ENCODE measurements at regions not wholly inside any gene's neighbourhood (a gene's known extent, or its start where the extent isn't known, plus 50 kb on each side); places are given as distances from the start of the nearest gene placed in this dataset.

DNA sequence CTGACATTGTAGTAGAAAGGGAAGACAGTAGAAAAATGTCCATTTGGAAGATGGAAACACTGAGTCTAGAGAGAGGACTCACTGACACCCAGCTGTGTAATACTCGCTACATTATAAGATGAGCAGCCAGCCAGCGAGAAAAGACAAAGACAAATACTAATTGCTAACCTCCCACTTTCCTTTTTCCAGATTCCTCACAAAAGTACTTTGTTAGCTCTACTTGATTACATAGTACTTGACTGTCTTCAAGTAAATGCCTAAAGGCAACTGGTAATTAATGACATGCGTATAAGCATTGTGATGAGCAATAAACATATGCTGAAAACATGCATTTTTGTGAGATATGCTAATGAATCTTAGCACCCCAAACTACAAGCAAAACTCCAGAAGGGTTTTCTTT is 363.1 kb downstream of the GPAM start:
- no peak for TF ChIP-seq NR1H2 (CRISPR knock-in tag; IDR thresholded peaks at IDR 0.05)
- TF ChIP-seq E2F5 (CRISPR knock-in tag; IDR thresholded peaks at IDR 0.05), result no peak
- no peak for TF ChIP-seq GABPB1 (CRISPR knock-in tag; IDR thresholded peaks at IDR 0.05)
- TF ChIP-seq ETV6 (CRISPR knock-in tag; IDR thresholded peaks at IDR 0.05), result no peak
- TF ChIP-seq, protein P1, sequence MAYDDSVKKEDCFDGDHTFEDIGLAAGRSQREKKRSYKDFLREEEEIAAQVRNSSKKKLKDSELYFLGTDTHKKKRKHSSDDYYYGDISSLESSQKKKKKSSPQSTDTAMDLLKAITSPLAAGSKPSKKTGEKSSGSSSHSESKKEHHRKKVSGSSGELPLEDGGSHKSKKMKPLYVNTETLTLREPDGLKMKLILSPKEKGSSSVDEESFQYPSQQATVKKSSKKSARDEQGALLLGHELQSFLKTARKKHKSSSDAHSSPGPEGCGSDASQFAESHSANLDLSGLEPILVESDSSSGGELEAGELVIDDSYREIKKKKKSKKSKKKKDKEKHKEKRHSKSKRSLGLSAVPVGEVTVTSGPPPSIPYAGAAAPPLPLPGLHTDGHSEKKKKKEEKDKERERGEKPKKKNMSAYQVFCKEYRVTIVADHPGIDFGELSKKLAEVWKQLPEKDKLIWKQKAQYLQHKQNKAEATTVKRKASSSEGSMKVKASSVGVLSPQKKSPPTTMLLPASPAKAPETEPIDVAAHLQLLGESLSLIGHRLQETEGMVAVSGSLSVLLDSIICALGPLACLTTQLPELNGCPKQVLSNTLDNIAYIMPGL (CRISPR knock-in tag; IDR thresholded peaks at IDR 0.05), result no peak
- TF ChIP-seq, protein P2, sequence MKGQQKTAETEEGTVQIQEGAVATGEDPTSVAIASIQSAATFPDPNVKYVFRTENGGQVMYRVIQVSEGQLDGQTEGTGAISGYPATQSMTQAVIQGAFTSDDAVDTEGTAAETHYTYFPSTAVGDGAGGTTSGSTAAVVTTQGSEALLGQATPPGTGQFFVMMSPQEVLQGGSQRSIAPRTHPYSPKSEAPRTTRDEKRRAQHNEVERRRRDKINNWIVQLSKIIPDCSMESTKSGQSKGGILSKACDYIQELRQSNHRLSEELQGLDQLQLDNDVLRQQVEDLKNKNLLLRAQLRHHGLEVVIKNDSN (CRISPR knock-in tag; IDR thresholded peaks at IDR 0.05), result no peak
- TF ChIP-seq FOXP1 (CRISPR knock-in tag; IDR thresholded peaks at IDR 0.05; ENCODE audit: borderline replicate concordance), result no peak
- TF ChIP-seq, protein P3, sequence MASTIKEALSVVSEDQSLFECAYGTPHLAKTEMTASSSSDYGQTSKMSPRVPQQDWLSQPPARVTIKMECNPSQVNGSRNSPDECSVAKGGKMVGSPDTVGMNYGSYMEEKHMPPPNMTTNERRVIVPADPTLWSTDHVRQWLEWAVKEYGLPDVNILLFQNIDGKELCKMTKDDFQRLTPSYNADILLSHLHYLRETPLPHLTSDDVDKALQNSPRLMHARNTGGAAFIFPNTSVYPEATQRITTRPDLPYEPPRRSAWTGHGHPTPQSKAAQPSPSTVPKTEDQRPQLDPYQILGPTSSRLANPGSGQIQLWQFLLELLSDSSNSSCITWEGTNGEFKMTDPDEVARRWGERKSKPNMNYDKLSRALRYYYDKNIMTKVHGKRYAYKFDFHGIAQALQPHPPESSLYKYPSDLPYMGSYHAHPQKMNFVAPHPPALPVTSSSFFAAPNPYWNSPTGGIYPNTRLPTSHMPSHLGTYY (CRISPR knock-in tag; IDR thresholded peaks at IDR 0.05), result no peak
- TF ChIP-seq, protein P4, sequence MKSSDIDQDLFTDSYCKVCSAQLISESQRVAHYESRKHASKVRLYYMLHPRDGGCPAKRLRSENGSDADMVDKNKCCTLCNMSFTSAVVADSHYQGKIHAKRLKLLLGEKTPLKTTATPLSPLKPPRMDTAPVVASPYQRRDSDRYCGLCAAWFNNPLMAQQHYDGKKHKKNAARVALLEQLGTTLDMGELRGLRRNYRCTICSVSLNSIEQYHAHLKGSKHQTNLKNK (CRISPR knock-in tag; IDR thresholded peaks at IDR 0.05), result no peak
- TF ChIP-seq PRDM15 (CRISPR knock-in tag; IDR thresholded peaks at IDR 0.05), result no peak
- TF ChIP-seq, protein P5, sequence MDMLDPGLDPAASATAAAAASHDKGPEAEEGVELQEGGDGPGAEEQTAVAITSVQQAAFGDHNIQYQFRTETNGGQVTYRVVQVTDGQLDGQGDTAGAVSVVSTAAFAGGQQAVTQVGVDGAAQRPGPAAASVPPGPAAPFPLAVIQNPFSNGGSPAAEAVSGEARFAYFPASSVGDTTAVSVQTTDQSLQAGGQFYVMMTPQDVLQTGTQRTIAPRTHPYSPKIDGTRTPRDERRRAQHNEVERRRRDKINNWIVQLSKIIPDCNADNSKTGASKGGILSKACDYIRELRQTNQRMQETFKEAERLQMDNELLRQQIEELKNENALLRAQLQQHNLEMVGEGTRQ (CRISPR knock-in tag; IDR thresholded peaks at IDR 0.05), result no peak
- TF ChIP-seq ZNF423 (CRISPR knock-in tag; IDR thresholded peaks at IDR 0.05), result no peak
- TF ChIP-seq NFE2L1 (CRISPR knock-in tag; IDR thresholded peaks at IDR 0.05), result no peak
- TF ChIP-seq ZNF512 (CRISPR knock-in tag; IDR thresholded peaks at IDR 0.05; ENCODE audit: borderline replicate concordance), result no peak
- no peak for TF ChIP-seq TEAD1 (CRISPR knock-in tag; IDR thresholded peaks at IDR 0.05)
- no peak for TF ChIP-seq NFATC4 (CRISPR knock-in tag; IDR thresholded peaks at IDR 0.05)
- TF ChIP-seq, protein P6, sequence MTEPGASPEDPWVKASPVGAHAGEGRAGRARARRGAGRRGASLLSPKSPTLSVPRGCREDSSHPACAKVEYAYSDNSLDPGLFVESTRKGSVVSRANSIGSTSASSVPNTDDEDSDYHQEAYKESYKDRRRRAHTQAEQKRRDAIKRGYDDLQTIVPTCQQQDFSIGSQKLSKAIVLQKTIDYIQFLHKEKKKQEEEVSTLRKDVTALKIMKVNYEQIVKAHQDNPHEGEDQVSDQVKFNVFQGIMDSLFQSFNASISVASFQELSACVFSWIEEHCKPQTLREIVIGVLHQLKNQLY (CRISPR knock-in tag; IDR thresholded peaks at IDR 0.05), result no peak
- TF ChIP-seq RELA (CRISPR knock-in tag; IDR thresholded peaks at IDR 0.05; ENCODE audit: borderline replicate concordance), result no peak
- TF ChIP-seq ATF6 (CRISPR knock-in tag; IDR thresholded peaks at IDR 0.05), result no peak
- no peaks in the 10 kb centered on the region for H3K36me3 Mint-ChIP-seq
- DNase-seq (ENCODE audit: low spot score) (no peak), ATAC-seq (no peak)
- no peaks in the 10 kb centered on the region for H3K4me1 Mint-ChIP-seq
- ChIA-PET POLR2A (no interaction called here), CTCF (interaction anchor here (1.0 kb wide), 1 partner anchor 64 kb away, joined by 4 read pairs; no protein-coding TSS in a partner anchor)
- H3K4me3 Mint-ChIP-seq, result no peak overlapping the region
- no peaks in the 10 kb centered on the region for H3K27me3 Mint-ChIP-seq (ENCODE audit: low read depth)
- H3K9me3 Mint-ChIP-seq, result no peaks in the 10 kb centered on the region
- no peak overlapping the region for H3K27ac Mint-ChIP-seq

Measured in WTC11 (cell line).